SK-N-SH (cell line): ENCODE measurements at regions not wholly inside any gene's neighbourhood (a gene's known extent, or its start where the extent isn't known, plus 50 kb on each side); places are given as distances from the start of the nearest gene placed in this dataset.

ENCODE experiments used
- CTCF ChIA-PET: fragments of 300-600, 350-600 bp; formaldehyde crosslinking; extraction: SDS; loops from one replicate; lab custom pipeline; 2021; lab: Yijun Ruan, JAX
- POLR2A ChIA-PET: fragments of 350-600 bp; sonication (Branson Sonifier 250); formaldehyde crosslinking; extraction: SDS; loops from one replicate; lab custom pipeline; 2020; ENCODE audit warnings: antibody characterized with exemption, inconsistent platforms; lab: Yijun Ruan, JAX
- DNase-seq: peaks from one replicate; pipeline ENCODE4 v3.0.0; 2012
- H2AFZ ChIP-seq: fragments of 200-600 bp; sonication (generic); 2 replicates; pipeline ENCODE4 v1.8.1; 2016; ENCODE audit warnings: antibody characterized with exemption, mild to moderate bottlenecking, low read depth
- H3F3A ChIP-seq: fragments of 200-600 bp; sonication (generic); replicated peaks from 2 replicates; pipeline ENCODE3; 2016; ENCODE audit warnings: antibody characterized with exemption, mild to moderate bottlenecking; ENCODE audit not compliant: insufficient read depth
- H3K27ac ChIP-seq, 2 experiments: fragments of 200-500 bp in 1 of 2; fragments of 200-600 bp in 1 of 2; sonication (Bioruptor generic) in 1 of 2; sonication (generic), shearing (Covaris generic) in 1 of 2; 2 replicates each; pipeline versions ENCODE4 v1.5.1 to v1.6.1; 2014 to 2016; ENCODE audit warnings: low read depth in 2 of 2, inconsistent platforms in 1 of 2, low read length in 1 of 2, mild to moderate bottlenecking in 1 of 2, mixed read lengths in 1 of 2
- H3K27me3 ChIP-seq: fragments of 200-600 bp; sonication (generic), shearing (Covaris generic); 2 replicates; pipeline ENCODE4 v1.6.1; 2016; ENCODE audit warnings: mixed run types; ENCODE audit not compliant: insufficient read depth
- H3K36me3 ChIP-seq, 2 experiments: fragments of 200-500 bp in 1 of 2; fragments of 200-600 bp in 1 of 2; sonication (Bioruptor generic) in 1 of 2; sonication (generic) in 1 of 2; replicated peaks in 1 of 2; 2 replicates each; pipeline versions ENCODE3 to v1.5.1; 2014 to 2016; ENCODE audit warnings: low read length in 1 of 2, mild to moderate bottlenecking in 1 of 2; ENCODE audit not compliant: insufficient read depth in 2 of 2, control insufficient read depth in 1 of 2
- H3K4me1 ChIP-seq, 2 experiments: fragments of 200-500 bp in 1 of 2; fragments of 200-600 bp in 1 of 2; sonication (Bioruptor generic) in 1 of 2; sonication (generic), shearing (Covaris generic) in 1 of 2; 2 replicates each; pipeline versions ENCODE4 v1.5.1 to v1.6.1; 2014 to 2016; ENCODE audit warnings: low read depth in 1 of 2, low read length in 1 of 2, mixed run types in 1 of 2; ENCODE audit not compliant: insufficient read depth in 2 of 2, control insufficient read depth in 1 of 2
- H3K4me2 ChIP-seq: fragments of 200-600 bp; sonication (generic), shearing (Covaris generic); 2 replicates; pipeline ENCODE4 v1.6.1; 2017; ENCODE audit warnings: mixed run types
- H3K4me3 ChIP-seq, 2 experiments: fragments of 200-500 bp in 1 of 2; fragments of 200-600 bp in 1 of 2; sonication (Bioruptor generic) in 1 of 2; sonication (generic), shearing (Covaris generic) in 1 of 2; 2 replicates each; pipeline versions ENCODE4 v1.5.1 to v1.8.1; 2014 to 2016; ENCODE audit warnings: low read depth in 2 of 2, inconsistent platforms in 1 of 2, low read length in 1 of 2, mild to moderate bottlenecking in 1 of 2, mixed read lengths in 1 of 2, moderate library complexity in 1 of 2
- H3K79me2 ChIP-seq: fragments of 200-600 bp; sonication (generic); 2 replicates; pipeline ENCODE4 v1.8.1; 2017; ENCODE audit warnings: mild to moderate bottlenecking; ENCODE audit not compliant: insufficient read depth
- H3K9ac ChIP-seq: fragments of 200-600 bp; sonication (generic); 2 replicates; pipeline ENCODE4 v1.6.1; 2017; ENCODE audit warnings: mixed run types
- H3K9me2 ChIP-seq: fragments of 200-600 bp; sonication (generic); 2 replicates; pipeline ENCODE4 v1.6.1; 2017; ENCODE audit warnings: mixed run types
- H3K9me3 ChIP-seq: fragments of 200-600 bp; sonication (generic); 2 replicates; pipeline ENCODE4 v1.6.1; 2017; ENCODE audit warnings: mixed run types, mild to moderate bottlenecking, moderate library complexity
- H4K20me1 ChIP-seq: fragments of 200-600 bp; sonication (generic); 2 replicates; pipeline ENCODE4 v1.6.1; 2017; ENCODE audit warnings: mild to moderate bottlenecking, mixed run types; ENCODE audit not compliant: insufficient read depth
- CHD2 ChIP-seq: fragments of 150-350 bp; IDR thresholded peaks from 2 replicates; pipeline ENCODE4 v1.6.1; 2018; ENCODE audit warnings: low read length; ENCODE audit not compliant: partially characterized antibody
- EZH2phosphoT487 ChIP-seq: fragments of 200-600 bp; sonication (generic); IDR thresholded peaks from 2 replicates; pipeline ENCODE4 v1.6.1; 2017; ENCODE audit warnings: low read depth, mixed run types, mild to moderate bottlenecking, antibody characterized with exemption, moderate library complexity, borderline replicate concordance
- FOSL2 ChIP-seq: IDR thresholded peaks from 2 replicates; pipeline ENCODE4 v1.4.0; 2012; ENCODE audit warnings: low read depth, mild to moderate bottlenecking, moderate library complexity, borderline replicate concordance
- GABPA ChIP-seq: IDR thresholded peaks from 2 replicates; pipeline ENCODE4 v1.4.0; 2012; ENCODE audit warnings: low read depth, mild to moderate bottlenecking
- JUND ChIP-seq: IDR thresholded peaks from 2 replicates; pipeline ENCODE4 v1.4.0; 2012
- RAD21 ChIP-seq: IDR thresholded peaks from 2 replicates; pipeline ENCODE4 v1.6.1; 2012; ENCODE audit warnings: mild to moderate bottlenecking, low read length
- RFX5 ChIP-seq: IDR thresholded peaks from 2 replicates; pipeline ENCODE4 v1.6.1; 2012; ENCODE audit warnings: mild to moderate bottlenecking, improper control_type of control experiment, low read length
- TCF12 ChIP-seq: IDR thresholded peaks from 2 replicates; pipeline ENCODE4 v1.4.0; 2012
- WGBS: methylation state at CpG from one replicate; pipeline ENCODE4 v1.1.6; 2017; ENCODE audit warnings: low lambda C conversion rate; 5-methylcytosine and 5-hydroxymethylcytosine counted together
- TF ChIP-seq, protein P1 (sequence below): IDR thresholded peaks from 2 replicates; pipeline ENCODE4 v1.6.1; 2012; ENCODE audit warnings: mild to moderate bottlenecking, low read depth, low read length, moderate library complexity
- TF ChIP-seq, protein P2 (sequence below): IDR thresholded peaks from 2 replicates; pipeline ENCODE4; 2012

DNA sequence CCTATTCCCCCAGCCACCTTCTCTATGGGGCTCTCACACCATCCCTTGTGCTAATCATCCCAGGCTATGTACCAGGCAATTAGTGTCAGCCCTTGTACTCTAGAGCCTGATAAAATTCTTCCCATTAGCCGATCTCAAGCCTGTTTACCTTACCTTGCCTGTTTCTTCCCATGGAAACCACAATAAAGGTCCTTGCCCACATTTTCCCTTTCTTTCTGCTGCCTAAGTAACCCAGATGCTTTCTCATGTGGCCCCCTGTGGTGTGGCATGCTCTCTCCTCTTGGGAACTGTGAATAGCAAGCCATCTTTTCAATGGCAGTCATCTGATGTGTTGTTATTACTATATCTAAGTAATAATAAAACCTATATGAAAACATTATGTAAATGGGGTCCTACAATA is 265.8 kb upstream of the ELAC2 start:
- TF ChIP-seq, protein P1, sequence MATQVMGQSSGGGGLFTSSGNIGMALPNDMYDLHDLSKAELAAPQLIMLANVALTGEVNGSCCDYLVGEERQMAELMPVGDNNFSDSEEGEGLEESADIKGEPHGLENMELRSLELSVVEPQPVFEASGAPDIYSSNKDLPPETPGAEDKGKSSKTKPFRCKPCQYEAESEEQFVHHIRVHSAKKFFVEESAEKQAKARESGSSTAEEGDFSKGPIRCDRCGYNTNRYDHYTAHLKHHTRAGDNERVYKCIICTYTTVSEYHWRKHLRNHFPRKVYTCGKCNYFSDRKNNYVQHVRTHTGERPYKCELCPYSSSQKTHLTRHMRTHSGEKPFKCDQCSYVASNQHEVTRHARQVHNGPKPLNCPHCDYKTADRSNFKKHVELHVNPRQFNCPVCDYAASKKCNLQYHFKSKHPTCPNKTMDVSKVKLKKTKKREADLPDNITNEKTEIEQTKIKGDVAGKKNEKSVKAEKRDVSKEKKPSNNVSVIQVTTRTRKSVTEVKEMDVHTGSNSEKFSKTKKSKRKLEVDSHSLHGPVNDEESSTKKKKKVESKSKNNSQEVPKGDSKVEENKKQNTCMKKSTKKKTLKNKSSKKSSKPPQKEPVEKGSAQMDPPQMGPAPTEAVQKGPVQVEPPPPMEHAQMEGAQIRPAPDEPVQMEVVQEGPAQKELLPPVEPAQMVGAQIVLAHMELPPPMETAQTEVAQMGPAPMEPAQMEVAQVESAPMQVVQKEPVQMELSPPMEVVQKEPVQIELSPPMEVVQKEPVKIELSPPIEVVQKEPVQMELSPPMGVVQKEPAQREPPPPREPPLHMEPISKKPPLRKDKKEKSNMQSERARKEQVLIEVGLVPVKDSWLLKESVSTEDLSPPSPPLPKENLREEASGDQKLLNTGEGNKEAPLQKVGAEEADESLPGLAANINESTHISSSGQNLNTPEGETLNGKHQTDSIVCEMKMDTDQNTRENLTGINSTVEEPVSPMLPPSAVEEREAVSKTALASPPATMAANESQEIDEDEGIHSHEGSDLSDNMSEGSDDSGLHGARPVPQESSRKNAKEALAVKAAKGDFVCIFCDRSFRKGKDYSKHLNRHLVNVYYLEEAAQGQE = no peak
- no peak for TF ChIP-seq GABPA
- TF ChIP-seq, protein P2, sequence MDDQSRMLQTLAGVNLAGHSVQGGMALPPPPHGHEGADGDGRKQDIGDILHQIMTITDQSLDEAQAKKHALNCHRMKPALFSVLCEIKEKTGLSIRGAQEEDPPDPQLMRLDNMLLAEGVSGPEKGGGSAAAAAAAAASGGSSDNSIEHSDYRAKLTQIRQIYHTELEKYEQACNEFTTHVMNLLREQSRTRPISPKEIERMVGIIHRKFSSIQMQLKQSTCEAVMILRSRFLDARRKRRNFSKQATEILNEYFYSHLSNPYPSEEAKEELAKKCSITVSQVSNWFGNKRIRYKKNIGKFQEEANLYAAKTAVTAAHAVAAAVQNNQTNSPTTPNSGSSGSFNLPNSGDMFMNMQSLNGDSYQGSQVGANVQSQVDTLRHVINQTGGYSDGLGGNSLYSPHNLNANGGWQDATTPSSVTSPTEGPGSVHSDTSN = no peak
- no peaks in the 10 kb centered on the region for H3K4me1 ChIP-seq
- H3K9ac ChIP-seq = no peak overlapping the region
- H2AFZ ChIP-seq = no peak overlapping the region
- no peaks in the 10 kb centered on the region; the same call in 1 of the 2 replicates for H3K27me3 ChIP-seq
- H3K36me3 ChIP-seq = no peaks in the 10 kb centered on the region
- no peak overlapping the region for H3K27ac ChIP-seq
- no peaks in the 10 kb centered on the region for H3K79me2 ChIP-seq
- H3K9me2 ChIP-seq = no peaks in the 10 kb centered on the region
- ChIA-PET CTCF (no interaction called here), POLR2A (no interaction called here)
- H3F3A ChIP-seq = no peaks in the 10 kb centered on the region
- no peaks in the 10 kb centered on the region for H3K9me3 ChIP-seq
- no peak overlapping the region for H3K4me3 ChIP-seq
- WGBS = 11% methylated on average over 1 of the region's 1 CpG
- H3K4me2 ChIP-seq = no peak overlapping the region
- H4K20me1 ChIP-seq = no peaks in the 10 kb centered on the region
- no peak for DNase-seq

DNA sequence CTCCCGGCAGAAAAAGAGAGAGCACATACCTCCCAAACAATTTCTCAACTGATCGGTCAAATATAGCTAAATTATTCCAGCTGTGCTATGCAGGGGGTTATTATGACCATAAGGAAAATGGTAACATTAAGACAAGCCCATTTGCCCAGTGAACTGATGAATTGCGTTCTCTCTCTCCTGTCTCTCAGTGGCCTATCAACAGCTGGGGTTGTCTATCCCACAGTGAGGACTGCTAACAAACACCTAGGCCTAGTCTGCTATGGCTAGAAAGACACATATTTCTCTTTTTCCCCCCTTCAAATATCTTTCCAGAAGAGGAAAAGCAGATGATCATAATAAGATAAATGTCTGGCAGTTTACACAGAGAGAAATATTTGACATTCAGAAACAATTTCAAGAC is 263.8 kb upstream of the ELAC2 start:
- Histone ChIP-seq H4K20me1 (no peaks in the 10 kb centered on the region), H2AFZ (no peak overlapping the region), H3K4me1 (no peaks in the 10 kb centered on the region), H3K9me2 (no peaks in the 10 kb centered on the region), H3K9ac (no peak overlapping the region), H3K27me3 (no peaks in the 10 kb centered on the region; the same call in 1 of the 2 replicates), H3K4me2 (no peak overlapping the region), H3K79me2 (no peaks in the 10 kb centered on the region), H3K4me3 (no peak overlapping the region), H3K36me3 (no peaks in the 10 kb centered on the region), H3K9me3 (no peaks in the 10 kb centered on the region), H3K27ac (no peak overlapping the region), H3F3A (no peaks in the 10 kb centered on the region)
- ChIA-PET POLR2A (no interaction called here), CTCF (no interaction called here)
- TF ChIP-seq JUND = no peak
- WGBS = 40% methylated on average over 3 of the region's 3 CpGs
- no peak for DNase-seq

- Histone ChIP-seq H3K79me2 (no peaks in the 10 kb centered on the region), H4K20me1 (no peaks in the 10 kb centered on the region), H3K36me3 (no peaks in the 10 kb centered on the region), H3F3A (no peaks in the 10 kb centered on the region), H3K9ac (no peak overlapping the region), H3K4me2 (no peak overlapping the region), H3K4me3 (no peak overlapping the region), H3K4me1 (no peaks in the 10 kb centered on the region), H3K9me3 (no peaks in the 10 kb centered on the region), H2AFZ (no peak overlapping the region), H3K27ac (no peak overlapping the region), H3K27me3 (peaks cover 13% of the 10 kb centered on the region; the same call in 1 of the 2 replicates), H3K9me2 (no peaks in the 10 kb centered on the region)
- DNase-seq = no peak
- TF ChIP-seq TCF12 (no peak), RAD21 (no peak), FOSL2 (no peak), RFX5 (no peak), JUND (no peak), CHD2 (no peak), EZH2phosphoT487 (no peak), GABPA (no peak)
- TF ChIP-seq, protein P1 = no peak
- WGBS = 0% methylated on average over 2 of the region's 2 CpGs
- POLR2A ChIA-PET = no interaction called here
- CTCF ChIA-PET = no interaction called here
These were observed 256.0 kb upstream of the ELAC2 start for GRCh38 chr17:13273806-13274205.
